ENCODE measurements at regions not wholly inside any gene's neighbourhood (a gene's known extent, or its start where the extent isn't known, plus 50 kb on each side); places are given as distances from the start of the nearest gene placed in this dataset.

GRCh38 chr13:87821512-87821911 lies 150.3 kb downstream of the SLITRK5 start:
- TF ChIP-seq CTCF (conservative IDR thresholded peaks at IDR 0.05) = no peak
- TF ChIP-seq EZH2 (IDR thresholded peaks at IDR 0.05; ENCODE audit: low read depth) = no peak
